Caco-2 (cell line): ENCODE measurements at regions not wholly inside any gene's neighbourhood (a gene's known extent, or its start where the extent isn't known, plus 50 kb on each side); places are given as distances from the start of the nearest gene placed in this dataset.
"Not testable (repeated sequence)": the region's sequence is repeated elsewhere in the genome, so short reads cannot be mapped to it uniquely, and the experiment has no call there.

Experiments
- BruUV-seq: library from RNA; stranded (reverse); fragments of 400-500 nt; replicated peaks from 2 replicates; lab custom pipeline; 2021; lab: Mats Ljungman, UMichigan
- CTCF ChIA-PET: fragments of 300-600 bp; sonication (Branson Sonifier 250); formaldehyde crosslinking; loops from one replicate; lab custom pipeline; 2022; ENCODE audit warnings: antibody characterized with exemption; lab: Charles Lee
- POLR2A ChIA-PET: fragments of 300-600 bp; sonication (Branson Sonifier 250); formaldehyde crosslinking; loops from one replicate; lab custom pipeline; 2022; ENCODE audit warnings: antibody characterized with exemption; lab: Charles Lee
- DNase-seq, 2 experiments: peaks; one replicate each; pipeline versions ENCODE4 v3.0.0 to v3.0.0-alpha.2; 2020 to 2022
- H3K27me3 ChIP-seq: replicated peaks from 2 replicates; pipeline ENCODE4 v1.6.0; 2011; ENCODE audit warnings: low read length; ENCODE audit not compliant: control insufficient read depth, insufficient read depth
- H3K36me3 ChIP-seq: 2 replicates; pipeline ENCODE4 v1.5.1; 2011; ENCODE audit warnings: low read length; ENCODE audit not compliant: control insufficient read depth, insufficient read depth
- H3K4me1 ChIP-seq: fragments of 250-450 bp; sonication (Bioruptor Pico); 2 replicates; pipeline ENCODE4 v1.5.1; 2020; ENCODE audit warnings: mild to moderate bottlenecking
- H3K4me3 ChIP-seq: 2 replicates; pipeline ENCODE4 v1.5.1; 2011; ENCODE audit warnings: low read depth, mild to moderate bottlenecking, control low read depth, low read length
- H3K9me3 ChIP-seq: fragments of 250-450 bp; sonication (Bioruptor Pico); 2 replicates; pipeline ENCODE4 v1.5.1; 2020; ENCODE audit warnings: mild to moderate bottlenecking, moderate library complexity
- H3K27ac Mint-ChIP-seq: one replicate; pipeline ENCODE4 v1.8.0; 2022; ENCODE audit warnings: mixed read lengths; ENCODE audit not compliant: unreplicated experiment
- H3K27me3 Mint-ChIP-seq: one replicate; pipeline ENCODE4 v1.8.0; 2022; ENCODE audit warnings: mixed read lengths; ENCODE audit not compliant: insufficient read depth, unreplicated experiment
- H3K36me3 Mint-ChIP-seq: one replicate; pipeline ENCODE4 v1.8.0; 2022; ENCODE audit warnings: mild to moderate bottlenecking, mixed read lengths; ENCODE audit not compliant: insufficient read depth, unreplicated experiment
- H3K4me1 Mint-ChIP-seq: one replicate; pipeline ENCODE4 v1.8.0; 2022; ENCODE audit warnings: low read depth, mixed read lengths; ENCODE audit not compliant: unreplicated experiment
- H3K4me3 Mint-ChIP-seq: one replicate; pipeline ENCODE4 v1.8.0; 2022; ENCODE audit warnings: mild to moderate bottlenecking, moderate library complexity, mixed read lengths; ENCODE audit not compliant: unreplicated experiment
- H3K9me3 Mint-ChIP-seq: one replicate; pipeline ENCODE4 v1.8.0; 2022; ENCODE audit warnings: mixed read lengths; ENCODE audit not compliant: unreplicated experiment
- CTCF ChIP-seq, 2 experiments: fragments of 200-600 bp in 1 of 2; IDR thresholded peaks; 1 replicate in 1 of 2; 2 replicates in 1 of 2; pipeline versions ENCODE4 v1.5.1 to v1.8.0; 2011 to 2022; ENCODE audit warnings: antibody characterized with exemption in 1 of 2, control low read depth in 1 of 2, inconsistent platforms in 1 of 2, low read depth in 1 of 2, low read length in 1 of 2, mild to moderate bottlenecking in 1 of 2, moderate library complexity in 1 of 2; ENCODE audit not compliant: insufficient read depth in 1 of 2, severe bottlenecking in 1 of 2, unreplicated experiment in 1 of 2
- intact Hi-C: fragments of 100-400 bp; cut with micrococcal nuclease; formaldehyde crosslinking; loops from one replicate; pipeline ENCODE4 v1.10.0; 2022; ENCODE audit not compliant: unreplicated experiment

GRCh38 chr7:112581529-112581928 is 100.7 kb downstream of the LSMEM1 start:
- DNase-seq, result no peak
- H3K4me3 Mint-ChIP-seq, result no peak overlapping the region
- POLR2A ChIA-PET, result no interaction called here
- intact Hi-C loops, result no loop called here
- CTCF ChIA-PET, result no interaction called here
- Histone ChIP-seq H3K9me3 (0 out of 2 replicates have a peak, but pooled peaks cover 6% of the 10 kb centered on the region), H3K4me3 (no peak overlapping the region), H3K27me3 (no peaks in the 10 kb centered on the region), H3K36me3 (no peaks in the 10 kb centered on the region), H3K4me1 (peaks cover 9% of the 10 kb centered on the region; the same call in 1 of the 2 replicates)
- H3K36me3 Mint-ChIP-seq, result no peaks in the 10 kb centered on the region
- H3K27me3 Mint-ChIP-seq, result no peaks in the 10 kb centered on the region
- peaks cover 34% of the 10 kb centered on the region for H3K9me3 Mint-ChIP-seq
- no TSS peak for BruUV-seq
- no peak for TF ChIP-seq CTCF (IDR thresholded peaks at IDR 0.05; ENCODE audit: insufficient read depth in 1 of 2, low read depth in 1 of 2, low read length in 1 of 2, severe bottlenecking in 1 of 2, unreplicated experiment in 1 of 2)
- H3K4me1 Mint-ChIP-seq, result peaks cover 14% of the 10 kb centered on the region
- no peak overlapping the region for H3K27ac Mint-ChIP-seq

- CTCF ChIA-PET, result no interaction called here
Measured at GRCh38 chr7:112584290-112584689, 103.5 kb downstream of the LSMEM1 start.

DNA sequence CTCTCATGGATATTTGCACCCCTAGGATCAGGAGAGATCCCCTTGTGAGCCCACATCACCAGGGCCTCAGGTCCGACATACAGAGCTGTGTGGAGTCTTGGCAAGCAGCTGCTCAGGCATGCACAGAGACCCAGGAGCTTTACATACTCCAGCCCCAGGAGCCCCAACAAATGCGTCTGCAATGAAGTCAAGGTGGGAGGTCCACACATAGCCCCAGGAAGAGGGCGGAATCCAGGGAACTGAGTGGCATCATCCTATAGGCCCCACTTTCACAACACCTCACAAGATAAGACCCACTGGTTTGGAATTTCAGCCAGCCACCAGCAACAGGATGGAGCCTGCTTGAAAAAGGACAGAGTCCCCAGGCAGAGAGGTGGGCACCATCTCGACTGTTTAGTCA is 106.7 kb downstream of the LSMEM1 start:
- CTCF ChIA-PET, result no interaction called here

More at GRCh38 chr7:112584290-112584689, 103.5 kb downstream of the LSMEM1 start:
- Histone ChIP-seq H3K27me3 (no peaks in the 10 kb centered on the region), H3K36me3 (no peaks in the 10 kb centered on the region), H3K4me1 (peaks cover 9% of the 10 kb centered on the region; the same call in 1 of the 2 replicates), H3K9me3 (0 out of 2 replicates have a peak, but pooled peaks cover 6% of the 10 kb centered on the region), H3K4me3 (no peak overlapping the region)
- BruUV-seq, result no TSS peak
- Mint-ChIP-seq H3K36me3 (no peaks in the 10 kb centered on the region), H3K4me1 (peaks cover 14% of the 10 kb centered on the region), H3K27ac (no peak overlapping the region), H3K9me3 (peaks cover 19% of the 10 kb centered on the region), H3K4me3 (no peak overlapping the region), H3K27me3 (no peaks in the 10 kb centered on the region)
- intact Hi-C loops, result no loop called here
- POLR2A ChIA-PET, result no interaction called here
- no peak for DNase-seq
- no peak for TF ChIP-seq CTCF (IDR thresholded peaks at IDR 0.05; ENCODE audit: insufficient read depth in 1 of 2, low read depth in 1 of 2, low read length in 1 of 2, severe bottlenecking in 1 of 2, unreplicated experiment in 1 of 2)

GRCh38 chr7:112592565-112593263 is 111.9 kb downstream of the LSMEM1 start:
- H3K27me3 ChIP-seq, DNase-seq, H3K36me3 ChIP-seq, H3K4me1 Mint-ChIP-seq, H3K4me1 ChIP-seq, H3K9me3 Mint-ChIP-seq, H3K27me3 Mint-ChIP-seq, H3K4me3 ChIP-seq, H3K36me3 Mint-ChIP-seq, H3K4me3 Mint-ChIP-seq, BruUV-seq, H3K27ac Mint-ChIP-seq, intact Hi-C loops, POLR2A ChIA-PET, H3K9me3 ChIP-seq, CTCF ChIA-PET: not testable (repeated sequence)

More for the DNA sequence above, 106.7 kb downstream of the LSMEM1 start:
- no peaks in the 10 kb centered on the region for H3K9me3 ChIP-seq
- TF ChIP-seq CTCF (IDR thresholded peaks at IDR 0.05; ENCODE audit: insufficient read depth in 1 of 2, low read depth in 1 of 2, low read length in 1 of 2, severe bottlenecking in 1 of 2, unreplicated experiment in 1 of 2), result no peak
- no peaks in the 10 kb centered on the region for H3K36me3 ChIP-seq
- no peaks in the 10 kb centered on the region for H3K27me3 Mint-ChIP-seq
- no peak overlapping the region for H3K4me3 ChIP-seq
- no peaks in the 10 kb centered on the region for H3K36me3 Mint-ChIP-seq
- no peaks in the 10 kb centered on the region for H3K4me1 ChIP-seq
- H3K27me3 ChIP-seq, result no peaks in the 10 kb centered on the region
- peaks cover under 1% of the 10 kb centered on the region for H3K4me1 Mint-ChIP-seq
- no peaks in the 10 kb centered on the region for H3K9me3 Mint-ChIP-seq
- intact Hi-C loops, result no loop called here
- POLR2A ChIA-PET, result no interaction called here
- H3K4me3 Mint-ChIP-seq, result no peak overlapping the region
- DNase-seq, result no peak
- H3K27ac Mint-ChIP-seq, result no peak overlapping the region
- BruUV-seq, result no TSS peak
